ENCODE measurements at regions not wholly inside any gene's neighbourhood (a gene's known extent, or its start where the extent isn't known, plus 50 kb on each side); places are given as distances from the start of the nearest gene placed in this dataset.
"Not testable (repeated sequence)": the region's sequence is repeated elsewhere in the genome, so short reads cannot be mapped to it uniquely, and the experiment has no call there.

- no peak for DNase-seq
Observed at GRCh38 chrX:37904833-37905232, 57.5 kb upstream of the DYNLT3 start.

GRCh38 chrX:37905436-37906147, 58.2 kb upstream of the DYNLT3 start:
- DNase-seq: peak; percentile 26

DNA sequence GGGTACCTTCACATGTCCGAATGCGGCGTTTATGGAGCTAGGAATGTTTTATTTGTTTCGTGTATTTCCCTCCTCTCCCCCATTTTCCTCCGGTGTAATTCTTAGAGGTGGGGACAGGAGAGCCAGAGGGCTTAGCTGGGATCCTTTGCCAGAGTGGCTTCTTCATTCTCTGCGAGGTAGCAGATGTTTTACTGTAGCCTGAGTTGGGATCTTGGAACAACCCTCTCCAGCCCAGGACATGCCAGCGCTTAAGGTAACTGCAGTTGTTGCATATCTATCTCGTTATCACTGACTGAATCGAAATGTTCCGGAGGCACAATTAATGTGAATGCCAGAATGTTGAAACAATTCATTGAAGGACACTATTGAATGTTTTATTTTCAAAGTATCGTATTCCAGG, 59.0 kb upstream of the DYNLT3 start:
- DNase-seq: no peak

GRCh38 chrX:37910186-37910585, 62.8 kb upstream of the DYNLT3 start:
- DNase-seq: no peak

DNA sequence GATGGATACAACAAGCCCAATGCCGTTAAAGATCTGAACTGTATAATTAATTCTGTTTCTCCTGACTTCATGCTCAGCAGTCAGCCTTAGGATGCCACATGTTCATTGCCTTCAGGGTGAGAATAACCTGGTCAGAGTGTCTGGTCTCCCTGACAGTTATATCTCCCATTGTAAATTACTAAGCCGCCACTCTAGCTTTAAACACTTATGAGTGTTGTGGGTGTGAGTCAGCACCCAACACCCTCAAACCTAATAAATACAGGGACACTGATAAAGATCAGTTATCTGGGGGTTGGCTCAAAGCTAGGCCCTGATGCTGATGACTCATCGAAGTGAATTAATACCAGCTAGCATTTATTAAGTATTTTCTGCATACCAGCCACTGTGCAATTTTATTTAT, 64.9 kb upstream of the DYNLT3 start:
- DNase-seq: no peak

GRCh38 chrX:37912777-37913176, 65.4 kb upstream of the DYNLT3 start:
- no peak for DNase-seq

DNA sequence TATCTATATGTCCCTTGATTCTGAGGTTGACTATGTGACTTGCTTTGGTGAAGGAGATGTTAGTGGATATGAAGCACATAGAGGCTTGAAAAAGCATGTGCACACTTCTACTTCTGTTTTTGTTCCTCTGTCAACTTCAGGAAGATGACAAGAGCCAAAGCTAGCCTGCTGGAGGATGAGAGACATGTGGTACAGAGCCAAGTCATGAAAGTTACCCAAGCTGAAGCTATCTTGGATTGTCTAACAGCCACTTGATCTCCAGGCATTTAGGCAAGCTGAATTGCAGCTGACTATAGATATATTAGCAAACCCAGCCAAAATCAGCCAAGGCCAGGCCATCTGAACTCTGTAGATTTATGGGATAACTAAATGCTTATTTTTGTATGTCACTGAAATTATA, 70.8 kb upstream of the DYNLT3 start:
- DNase-seq: no peak

DNA sequence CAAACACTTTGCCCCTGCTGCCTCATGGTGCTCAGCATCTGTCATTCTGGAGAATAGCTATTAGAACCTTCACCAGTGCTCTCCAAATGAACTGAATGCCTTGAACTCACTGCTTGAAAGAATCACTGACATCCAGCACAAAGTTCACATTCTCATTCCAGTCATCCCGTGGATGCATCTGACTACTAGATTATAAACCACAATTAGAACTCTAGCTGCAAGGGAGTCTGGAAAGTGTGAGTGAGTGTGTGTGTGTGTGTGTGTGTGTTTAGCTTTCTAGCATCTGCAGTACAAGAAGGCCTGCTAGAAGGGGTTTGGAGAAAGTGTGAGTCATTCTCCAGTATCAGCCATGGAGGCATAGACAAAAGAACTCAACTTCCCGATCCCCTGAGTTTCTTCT, 71.3 kb upstream of the DYNLT3 start:
- DNase-seq: no peak

- no peak for DNase-seq
Observed at GRCh38 chrX:37921758-37922157, 74.4 kb upstream of the DYNLT3 start.

- DNase-seq: no peak
Observed at GRCh38 chrX:37922928-37923327, 75.6 kb upstream of the DYNLT3 start.

GRCh38 chrX:37925761-37926160, 78.4 kb upstream of the DYNLT3 start:
- not testable (repeated sequence) for DNase-seq

DNA sequence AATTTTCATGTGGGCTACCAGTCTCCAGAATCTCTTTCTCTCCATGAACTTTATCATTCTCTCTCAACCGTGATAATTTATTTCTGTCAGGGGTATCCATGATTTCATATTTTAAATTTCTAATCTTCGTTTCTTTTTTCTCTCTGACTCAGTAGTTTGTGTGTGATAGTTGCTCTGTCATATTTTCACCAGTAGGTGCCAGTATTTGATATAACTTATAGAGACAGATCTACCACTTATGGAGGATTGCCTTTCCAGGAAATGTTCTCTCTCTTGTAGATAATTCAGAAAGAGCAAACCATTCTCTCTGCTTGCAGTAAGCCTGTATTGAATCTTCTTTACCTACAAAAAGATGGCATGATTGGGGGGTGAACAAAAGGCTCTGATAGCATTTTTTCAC, 79.3 kb upstream of the DYNLT3 start:
- peak; percentile 1 for DNase-seq

DNA sequence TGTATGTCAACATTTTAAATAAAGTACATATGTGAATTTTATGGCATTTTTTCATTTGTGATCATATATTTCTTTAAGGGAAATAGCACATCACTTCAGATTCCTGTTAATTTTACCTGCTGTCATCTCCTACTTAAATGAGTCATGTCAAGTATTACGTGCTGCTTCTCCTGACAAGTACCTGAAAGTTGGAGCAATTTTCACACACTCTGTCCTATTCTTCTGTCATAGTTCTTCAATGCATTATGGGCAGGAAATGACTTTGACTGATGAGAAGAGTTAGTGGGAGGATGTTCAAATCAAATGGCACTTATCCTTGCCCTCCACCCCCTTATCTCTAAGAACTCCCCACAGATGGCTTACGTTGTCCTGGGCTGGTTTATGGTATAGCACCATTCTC, 64.2 kb upstream of the SYTL5 start:
- DNase-seq: no peak

GRCh38 chrX:37943554-37944344, 62.6 kb upstream of the SYTL5 start:
- DNase-seq: no peak

DNA sequence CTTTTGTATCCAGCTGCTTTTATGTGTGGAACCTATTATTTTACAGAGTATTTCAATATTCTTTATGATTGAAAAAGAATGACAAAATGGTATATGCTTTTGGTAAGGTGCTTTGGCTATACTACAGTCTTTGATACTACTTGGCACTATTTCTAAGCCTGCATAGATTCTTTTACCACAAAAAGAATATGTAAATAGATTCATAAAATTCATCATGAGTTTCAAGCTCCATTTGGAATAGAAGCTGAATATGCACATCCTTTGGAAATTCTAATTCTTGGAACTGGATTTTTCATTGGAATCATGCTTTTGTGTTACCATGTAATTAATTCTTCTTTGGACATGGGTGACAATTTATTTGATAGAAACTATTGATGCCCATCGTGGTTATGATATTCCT, 60.2 kb upstream of the SYTL5 start:
- no peak for DNase-seq

GRCh38 chrX:37955273-37955672, 51.1 kb upstream of the SYTL5 start:
- no peak for DNase-seq

GRCh38 chrX:37956223-37956622, 50.1 kb upstream of the SYTL5 start:
- DNase-seq: no peak
